Activated CD4-positive, alpha-beta T cell treated with anti-CD3 and anti-CD28 coated beads for 36 hours (primary cell): ENCODE measurements at regions not wholly inside any gene's neighbourhood (a gene's known extent, or its start where the extent isn't known, plus 50 kb on each side); places are given as distances from the start of the nearest gene placed in this dataset.

ENCODE experiments used
- ATAC-seq: fragments of 200-7000 bp; cut with Tn5 transposase; one replicate; pipeline ENCODE4 v1.10.0; 2021; ENCODE audit warnings: mild to moderate bottlenecking, moderate library complexity
- CTCF ChIA-PET: fragments of 350-600 bp; sonication (Branson Sonifier 250); formaldehyde crosslinking; loops from one replicate; lab custom pipeline; 2021; ENCODE audit warnings: antibody characterized with exemption; lab: Charles Lee
- POLR2A ChIA-PET: fragments of 350-600 bp; sonication (Branson Sonifier 250); formaldehyde crosslinking; loops from one replicate; lab custom pipeline; 2021; ENCODE audit warnings: antibody characterized with exemption, inconsistent platforms; lab: Charles Lee
- DNase-seq: peaks from one replicate; pipeline ENCODE4 v3.0.0-alpha.2; 2020
- H3K27ac Mint-ChIP-seq: one replicate; pipeline ENCODE4 v1.8.0; 2021; ENCODE audit warnings: mixed read lengths
- H3K27me3 Mint-ChIP-seq: one replicate; pipeline ENCODE4 v1.8.0; 2021; ENCODE audit warnings: mixed read lengths
- H3K36me3 Mint-ChIP-seq: one replicate; pipeline ENCODE4 v1.8.0; 2021; ENCODE audit warnings: low read depth, mixed read lengths
- H3K4me1 Mint-ChIP-seq: one replicate; pipeline ENCODE4 v1.8.0; 2021; ENCODE audit warnings: mixed read lengths
- H3K4me3 Mint-ChIP-seq: one replicate; pipeline ENCODE4 v1.8.0; 2021; ENCODE audit warnings: mild to moderate bottlenecking, moderate library complexity, mixed read lengths
- H3K9me3 Mint-ChIP-seq: one replicate; pipeline ENCODE4 v1.8.0; 2021; ENCODE audit warnings: low read depth, mixed read lengths
- intact Hi-C, 2 experiments: fragments of 100-400 bp; cut with DNase I in 1 of 2; cut with micrococcal nuclease in 1 of 2; formaldehyde crosslinking; loops; one replicate each; pipeline versions ENCODE4 v1.14.2 to v1.15.1; 2022 to 2024; cut with DNase I, micrococcal nuclease

DNA sequence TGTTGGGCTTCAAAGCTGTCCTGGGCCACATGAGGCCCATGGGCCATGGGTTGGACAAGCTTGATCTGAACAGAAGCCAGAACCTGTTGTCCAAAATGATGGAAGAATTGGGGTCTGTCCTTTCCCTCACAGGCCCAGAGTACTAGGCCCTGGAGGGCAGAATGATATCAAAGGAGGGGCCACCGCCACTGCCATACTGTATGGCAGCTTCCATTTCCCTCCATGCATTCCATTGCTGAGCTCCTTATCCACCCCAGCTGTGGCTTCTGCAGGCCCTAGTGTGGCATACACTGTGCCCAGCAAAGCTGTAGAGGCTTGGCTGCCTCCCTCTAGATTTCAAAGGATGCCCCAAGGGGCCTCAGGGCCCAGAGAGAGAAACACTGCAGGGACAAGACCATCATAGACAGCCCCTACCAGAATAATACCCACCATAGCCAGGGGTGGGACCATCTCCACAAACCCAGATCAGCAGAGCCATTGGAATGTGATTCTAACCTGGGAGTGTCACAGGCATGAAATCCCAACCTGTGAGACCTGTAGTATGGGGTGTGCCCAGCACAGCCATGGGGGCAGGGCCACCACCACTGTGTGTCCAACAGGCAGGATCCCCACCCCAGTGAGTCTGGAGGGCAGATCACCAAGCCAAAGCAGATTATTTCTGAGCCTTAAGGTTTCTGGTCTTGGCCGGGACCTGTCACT, 61.4 kb upstream of the BEGAIN start:
- ATAC-seq (no peak), DNase-seq (no peak)
- Mint-ChIP-seq H3K27ac (no peak overlapping the region), H3K4me1 (peaks cover 22% of the 10 kb centered on the region), H3K36me3 (no peaks in the 10 kb centered on the region), H3K27me3 (no peaks in the 10 kb centered on the region), H3K9me3 (no peaks in the 10 kb centered on the region), H3K4me3 (no peak overlapping the region)
- intact Hi-C loops: loop anchor here (5.0 to 10.0 kb wide), 2 partner anchors 206 to 364 kb away; no protein-coding TSS in a partner anchor
- CTCF ChIA-PET: interaction anchor here (0.6 to 0.7 kb wide), 3 partner anchors 12 to 211 kb away, joined by 3 to 6 read pairs (median 4); no protein-coding TSS in a partner anchor
- POLR2A ChIA-PET: no interaction called here

DNA sequence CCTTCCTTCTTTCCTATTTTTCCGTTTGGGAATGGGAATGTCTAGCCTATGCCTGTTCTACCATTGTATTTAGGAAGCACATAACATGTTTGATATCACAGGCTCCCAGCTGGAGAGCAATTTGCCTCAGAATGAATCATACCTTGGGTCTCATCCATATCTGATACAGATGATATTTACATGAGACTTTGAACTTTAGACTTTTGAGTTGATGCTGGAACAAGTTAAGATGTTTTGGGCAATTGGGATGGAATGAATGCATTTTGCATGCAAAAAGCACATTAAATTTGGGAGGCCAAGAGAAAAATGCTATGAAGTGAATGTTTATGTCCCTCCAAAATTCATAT, 61.9 kb upstream of the BEGAIN start:
- peaks cover 25% of the 10 kb centered on the region for H3K4me1 Mint-ChIP-seq
- H3K4me3 Mint-ChIP-seq: no peak overlapping the region
- ATAC-seq (no peak), DNase-seq (no peak)
- ChIA-PET POLR2A (no interaction called here), CTCF (interaction anchor here (0.6 kb wide), 1 partner anchor 13 kb away, joined by 4 read pairs; no protein-coding TSS in a partner anchor)
- H3K27ac Mint-ChIP-seq: no peak overlapping the region
- H3K9me3 Mint-ChIP-seq: no peaks in the 10 kb centered on the region
- H3K27me3 Mint-ChIP-seq: no peaks in the 10 kb centered on the region
- intact Hi-C loops: loop anchor here (5.0 to 10.0 kb wide), 2 partner anchors 207 to 364 kb away; no protein-coding TSS in a partner anchor
- no peaks in the 10 kb centered on the region for H3K36me3 Mint-ChIP-seq

DNA sequence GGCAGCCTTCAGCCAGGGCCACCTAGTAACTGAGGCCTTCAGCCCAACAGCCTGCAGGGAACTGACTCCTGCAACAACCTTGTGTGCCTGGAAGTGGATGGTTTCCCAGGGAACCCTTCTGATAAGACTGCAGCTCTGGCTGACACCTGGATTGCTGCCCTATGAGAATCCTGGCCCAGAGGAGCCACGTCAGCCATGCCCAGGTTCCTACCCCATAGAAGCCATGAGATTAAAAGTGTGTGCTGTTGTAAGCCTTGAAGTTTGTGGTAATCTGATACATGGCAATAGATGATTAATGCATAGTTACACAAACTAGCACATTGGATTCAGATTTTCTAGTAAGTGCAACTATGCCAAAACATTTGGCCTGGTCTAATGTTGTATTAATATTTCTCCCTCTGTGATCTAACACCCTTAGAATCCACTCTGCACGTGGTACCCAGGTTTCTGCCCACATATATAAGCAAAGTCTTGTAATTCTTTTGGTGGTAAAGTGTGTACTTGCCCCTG, 64.8 kb upstream of the BEGAIN start:
- no peak for DNase-seq
- intact Hi-C loops: loop anchor here in 1 of 2 experiments (2.0 kb wide), 1 partner anchor 269 kb away; no protein-coding TSS in a partner anchor
- H3K9me3 Mint-ChIP-seq: no peaks in the 10 kb centered on the region
- no peaks in the 10 kb centered on the region for H3K36me3 Mint-ChIP-seq
- H3K27ac Mint-ChIP-seq: no peak overlapping the region
- peaks cover 6% of the 10 kb centered on the region for H3K27me3 Mint-ChIP-seq
- no peak for ATAC-seq
- ChIA-PET POLR2A (no interaction called here), CTCF (interaction anchor here (0.6 to 7.8 kb wide), 14 partner anchors 7 to 871 kb away, joined by 3 to 68 read pairs (median 5); no protein-coding TSS in a partner anchor)
- peaks cover 7% of the 10 kb centered on the region for H3K4me1 Mint-ChIP-seq
- H3K4me3 Mint-ChIP-seq: no peak overlapping the region

DNA sequence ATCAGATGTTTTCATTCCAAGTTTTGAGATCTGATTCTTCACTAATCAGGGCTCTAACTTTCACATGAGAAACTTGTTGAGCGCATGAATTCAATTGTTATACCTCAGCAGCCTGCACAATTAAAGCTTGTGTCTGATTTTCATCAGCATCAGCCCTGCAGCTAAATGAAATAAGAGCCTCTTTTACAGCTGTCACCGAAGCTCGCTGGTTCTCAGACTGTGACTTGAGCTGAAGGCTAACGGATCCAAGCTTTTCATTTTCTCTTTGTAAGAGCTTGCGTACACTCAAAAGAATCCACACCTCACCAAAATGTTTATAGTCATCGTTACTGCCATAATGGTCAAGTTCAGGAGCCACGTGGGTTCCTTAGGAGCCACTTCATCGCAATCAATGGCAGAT, 65.5 kb upstream of the BEGAIN start:
- Mint-ChIP-seq H3K4me1 (peaks cover 7% of the 10 kb centered on the region), H3K27me3 (peaks cover 6% of the 10 kb centered on the region), H3K27ac (no peak overlapping the region), H3K9me3 (no peaks in the 10 kb centered on the region), H3K4me3 (no peak overlapping the region), H3K36me3 (no peaks in the 10 kb centered on the region)
- DNase-seq (no peak), ATAC-seq (no peak)
- intact Hi-C loops: loop anchor here in 1 of 2 experiments (2.0 kb wide), 1 partner anchor 270 kb away; no protein-coding TSS in a partner anchor
- POLR2A ChIA-PET: no interaction called here
- CTCF ChIA-PET: interaction anchor here (0.6 to 7.8 kb wide), 20 partner anchors 8 to 631 kb away, joined by 3 to 68 read pairs (median 5); no protein-coding TSS in a partner anchor

DNA sequence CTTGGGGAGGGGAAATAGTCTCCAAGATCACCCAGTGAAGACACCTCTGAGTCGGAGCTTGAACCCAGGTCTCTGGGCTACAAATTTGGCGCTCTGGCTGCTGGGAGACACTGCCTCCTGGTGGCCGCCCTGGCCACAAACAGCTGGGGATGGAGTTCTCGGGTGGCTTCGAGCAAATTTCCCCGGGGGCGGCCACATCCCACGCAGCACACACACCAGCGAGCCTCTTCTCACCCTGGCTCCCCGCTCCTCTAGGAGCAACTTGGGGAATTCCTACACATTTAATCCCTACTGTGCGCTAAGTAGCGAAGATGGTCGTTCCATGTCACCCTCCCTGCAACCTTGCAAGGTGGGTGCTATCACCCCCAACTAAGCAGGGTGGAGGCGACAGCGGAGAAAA, 66.2 kb upstream of the BEGAIN start:
- ChIA-PET CTCF (interaction anchor here (0.5 to 7.8 kb wide), 20 partner anchors 8 to 631 kb away, joined by 3 to 68 read pairs (median 4); no protein-coding TSS in a partner anchor), POLR2A (no interaction called here)
- H3K4me1 Mint-ChIP-seq: peaks cover 7% of the 10 kb centered on the region
- H3K27me3 Mint-ChIP-seq: peaks cover 6% of the 10 kb centered on the region
- no peaks in the 10 kb centered on the region for H3K9me3 Mint-ChIP-seq
- DNase-seq (peak; percentile 58), ATAC-seq (no peak)
- no peak overlapping the region for H3K4me3 Mint-ChIP-seq
- intact Hi-C loops: loop anchor here in 1 of 2 experiments (2.0 kb wide), 1 partner anchor 271 kb away; no protein-coding TSS in a partner anchor
- H3K36me3 Mint-ChIP-seq: no peaks in the 10 kb centered on the region
- H3K27ac Mint-ChIP-seq: no peak overlapping the region

DNA sequence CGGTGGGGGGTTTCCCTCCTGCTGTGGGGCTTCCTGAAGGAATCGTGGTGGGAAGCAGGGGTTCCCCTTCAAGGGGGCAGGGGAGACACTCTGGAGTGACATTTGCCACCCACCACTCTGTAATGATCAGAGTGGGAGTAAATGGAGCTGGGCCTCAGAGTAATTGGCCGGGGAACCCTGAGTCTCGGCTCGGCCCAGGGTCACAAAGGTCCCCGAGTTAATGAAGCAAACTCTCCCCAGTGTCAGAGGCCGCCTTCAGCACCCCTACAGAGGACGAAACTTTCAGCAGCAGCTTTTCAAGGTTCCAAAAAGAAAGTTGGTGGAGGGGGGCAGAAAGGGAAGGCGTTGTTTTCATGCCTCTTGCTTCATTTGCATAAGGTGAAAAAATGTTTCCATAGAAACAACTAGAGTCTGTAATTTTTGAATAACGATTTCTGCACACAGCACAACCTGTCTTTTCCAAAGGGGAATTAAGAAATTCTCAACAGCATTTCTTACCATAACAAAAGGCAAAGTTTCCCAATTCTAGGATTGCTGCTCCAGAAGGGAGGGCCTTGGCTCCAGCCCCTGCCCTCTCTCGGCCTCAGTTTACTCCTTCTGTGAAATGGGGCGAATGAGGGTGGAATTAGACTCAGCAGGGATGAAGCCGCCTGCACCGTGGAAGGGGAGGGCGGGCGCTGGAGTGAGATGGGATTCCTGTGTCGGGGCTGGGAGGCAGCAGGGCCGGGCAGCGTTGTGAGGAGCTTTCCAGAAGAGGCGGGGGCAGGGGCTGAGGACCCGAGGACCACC, 67.0 kb upstream of the BEGAIN start:
- DNase-seq: no peak
- H3K4me3 Mint-ChIP-seq: no peak overlapping the region
- POLR2A ChIA-PET: no interaction called here
- no peak for ATAC-seq
- no peak overlapping the region for H3K27ac Mint-ChIP-seq
- H3K9me3 Mint-ChIP-seq: no peaks in the 10 kb centered on the region
- H3K36me3 Mint-ChIP-seq: no peaks in the 10 kb centered on the region
- CTCF ChIA-PET: interaction anchor here (0.5 to 7.8 kb wide), 17 partner anchors 9 to 1933 kb away, joined by 3 to 68 read pairs (median 5); no protein-coding TSS in a partner anchor
- intact Hi-C loops: loop anchor here in 1 of 2 experiments (1.0 kb wide), 1 partner anchor 271 kb away; no protein-coding TSS in a partner anchor
- H3K27me3 Mint-ChIP-seq: peaks cover 6% of the 10 kb centered on the region
- peaks cover 7% of the 10 kb centered on the region for H3K4me1 Mint-ChIP-seq

DNA sequence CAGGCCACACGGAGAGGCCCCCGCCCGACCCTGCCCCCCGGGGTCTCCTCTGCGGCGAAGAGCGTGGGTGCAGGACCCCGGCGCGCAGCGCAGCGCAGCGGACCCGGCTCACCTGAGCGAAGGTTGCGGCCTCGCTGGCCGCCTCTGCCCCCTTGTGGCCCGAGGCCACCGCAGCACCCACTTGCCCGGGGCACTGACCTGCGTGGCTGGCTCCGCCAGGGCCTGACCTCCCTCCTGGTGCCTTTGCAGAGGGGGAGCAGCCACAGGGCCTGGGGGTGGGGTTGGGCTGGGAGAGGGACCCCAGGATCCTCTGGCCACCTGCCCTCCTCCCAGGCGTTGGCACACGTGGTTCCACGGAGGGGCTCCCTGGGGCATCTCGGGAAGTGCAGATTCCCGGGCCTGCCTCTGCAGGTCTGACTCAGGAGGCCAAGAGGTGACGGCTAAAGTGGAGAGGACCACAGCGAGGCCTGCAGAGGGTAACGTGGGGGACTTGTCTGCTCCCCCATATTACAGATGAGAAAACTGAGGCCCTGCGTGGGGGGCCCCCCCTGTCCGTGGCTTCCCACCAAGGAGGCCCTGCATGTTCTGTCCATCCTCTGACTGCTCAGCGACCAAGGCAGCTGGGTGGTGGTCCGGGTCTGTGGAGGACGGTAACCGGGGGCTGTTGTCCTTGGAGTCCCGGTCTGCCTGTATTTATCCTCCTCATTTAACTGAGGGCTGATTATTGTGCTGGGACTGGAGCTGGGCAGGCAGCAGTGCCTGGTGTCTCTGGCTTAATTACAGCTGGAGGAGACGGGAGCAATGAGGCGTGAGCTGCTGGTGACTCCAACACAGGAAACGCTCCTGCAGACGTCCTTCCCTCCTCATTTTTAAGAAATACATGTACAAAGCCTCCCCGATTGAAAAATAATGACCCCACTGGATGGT, 67.9 kb upstream of the BEGAIN start:
- ATAC-seq (peak; percentile 78), DNase-seq (peak; percentile 59)
- Mint-ChIP-seq H3K27ac (no peak overlapping the region), H3K4me3 (no peak overlapping the region), H3K36me3 (no peaks in the 10 kb centered on the region), H3K27me3 (peaks cover 6% of the 10 kb centered on the region), H3K4me1 (peaks cover 7% of the 10 kb centered on the region), H3K9me3 (no peaks in the 10 kb centered on the region)
- ChIA-PET POLR2A (no interaction called here), CTCF (interaction anchor here (0.7 to 7.8 kb wide), 9 partner anchors 8 to 272 kb away, joined by 3 to 68 read pairs (median 13); no protein-coding TSS in a partner anchor)
- intact Hi-C loops: loop anchor here in 1 of 2 experiments (1.0 kb wide), 1 partner anchor 272 kb away; no protein-coding TSS in a partner anchor

DNA sequence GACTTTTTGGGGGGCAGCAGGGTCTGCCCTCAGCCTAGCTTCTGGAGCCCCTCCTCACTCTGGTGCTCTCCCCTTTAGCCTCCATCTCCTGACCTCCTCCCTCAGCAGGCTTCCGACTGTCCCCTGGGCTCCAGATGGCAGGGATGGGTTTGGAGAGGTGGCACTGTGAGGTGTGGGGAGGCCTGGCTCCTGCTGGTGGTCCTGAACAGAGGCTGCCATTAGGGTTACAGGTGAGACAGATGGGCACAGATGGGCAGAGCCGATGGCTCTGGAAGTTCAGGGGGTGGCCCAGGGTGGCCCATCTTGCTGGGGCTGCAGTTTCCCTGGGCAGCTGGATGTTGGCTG, 68.5 kb upstream of the BEGAIN start:
- intact Hi-C loops: no loop called here
- no peak for ATAC-seq
- POLR2A ChIA-PET: no interaction called here
- DNase-seq: no peak
- Mint-ChIP-seq H3K4me1 (peaks cover 7% of the 10 kb centered on the region), H3K36me3 (no peaks in the 10 kb centered on the region), H3K9me3 (no peaks in the 10 kb centered on the region), H3K4me3 (no peak overlapping the region), H3K27me3 (peaks cover 6% of the 10 kb centered on the region), H3K27ac (no peak overlapping the region)
- CTCF ChIA-PET: interaction anchor here (0.7 to 7.8 kb wide), 7 partner anchors 9 to 272 kb away, joined by 3 to 68 read pairs (median 4); no protein-coding TSS in a partner anchor

DNA sequence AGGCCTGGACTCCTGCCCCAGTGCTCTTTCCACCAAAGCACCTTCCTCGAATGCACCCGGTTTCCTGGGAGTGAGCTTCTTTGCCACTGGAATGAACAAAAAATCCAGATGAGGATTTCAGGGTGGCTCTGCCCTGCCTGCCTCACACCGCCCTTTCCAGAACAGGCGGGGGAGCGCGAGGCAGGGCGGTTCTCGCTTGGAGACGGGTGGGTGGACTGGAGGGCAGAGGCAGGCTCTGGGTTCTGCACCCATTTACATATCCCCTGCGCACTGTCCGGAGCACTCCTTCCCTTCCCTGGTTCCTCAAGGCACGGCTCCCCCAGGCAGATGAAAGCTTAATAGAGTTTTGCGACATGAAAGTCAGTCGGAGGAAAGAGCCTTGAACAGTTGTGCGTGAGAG, 69.7 kb upstream of the DLK1 start:
- Mint-ChIP-seq H3K4me1 (peaks cover 7% of the 10 kb centered on the region), H3K36me3 (no peaks in the 10 kb centered on the region), H3K4me3 (no peak overlapping the region), H3K9me3 (no peaks in the 10 kb centered on the region), H3K27ac (no peak overlapping the region), H3K27me3 (peaks cover 6% of the 10 kb centered on the region)
- CTCF ChIA-PET: interaction anchor here (1.9 to 7.8 kb wide), 3 partner anchors 11 to 273 kb away, joined by 10 to 68 read pairs (median 22); no protein-coding TSS in a partner anchor
- intact Hi-C loops: no loop called here
- no peak for DNase-seq
- no peak for ATAC-seq
- POLR2A ChIA-PET: interaction anchor here (0.6 kb wide), 1 partner anchor 396 kb away, joined by 3 read pairs; no protein-coding TSS in a partner anchor

DNA sequence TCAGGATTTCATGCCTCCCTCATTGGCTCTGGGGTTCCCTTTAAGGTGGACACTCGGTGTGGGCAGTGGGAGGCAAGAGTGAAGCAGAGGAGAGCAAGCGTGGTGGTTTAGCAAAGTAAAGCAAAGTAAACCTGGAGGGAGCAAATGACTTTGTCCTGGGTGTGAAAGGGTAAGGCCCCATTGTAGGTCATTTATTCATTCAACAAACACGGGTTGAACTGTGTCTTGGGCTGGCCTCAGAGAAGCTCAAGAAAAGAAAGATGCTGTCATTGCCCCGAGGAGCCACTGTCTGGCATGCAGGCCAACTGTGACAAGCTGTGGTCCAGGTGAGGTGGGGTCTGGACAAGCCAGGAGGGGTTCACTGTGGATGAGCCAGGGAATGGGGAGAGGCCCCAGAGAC, 68.9 kb upstream of the DLK1 start:
- CTCF ChIA-PET: interaction anchor here (4.3 to 7.8 kb wide), 2 partner anchors 11 to 274 kb away, joined by 22 to 68 read pairs; no protein-coding TSS in a partner anchor

More for the DNA sequence above, 68.9 kb upstream of the DLK1 start:
- no peak overlapping the region for H3K4me3 Mint-ChIP-seq
- peaks cover 6% of the 10 kb centered on the region for H3K27me3 Mint-ChIP-seq
- H3K36me3 Mint-ChIP-seq: no peaks in the 10 kb centered on the region
- intact Hi-C loops: no loop called here
- no peaks in the 10 kb centered on the region for H3K9me3 Mint-ChIP-seq
- ATAC-seq (no peak), DNase-seq (no peak)
- peaks cover 7% of the 10 kb centered on the region for H3K4me1 Mint-ChIP-seq
- H3K27ac Mint-ChIP-seq: no peak overlapping the region
- POLR2A ChIA-PET: no interaction called here
